AG10803 (cell line): ENCODE measurements at regions not wholly inside any gene's neighbourhood (a gene's known extent, or its start where the extent isn't known, plus 50 kb on each side); places are given as distances from the start of the nearest gene placed in this dataset.

Source experiments
- DNase-seq: peaks from one replicate; pipeline ENCODE4 v3.0.0; 2010; ENCODE audit warnings: low read depth
- H3K4me3 ChIP-seq: 2 replicates; pipeline ENCODE4 v1.5.1; 2011; ENCODE audit warnings: mild to moderate bottlenecking, low read length, control low read depth
- CTCF ChIP-seq: conservative IDR thresholded peaks from 2 replicates; pipeline ENCODE4 v1.5.1; 2011; ENCODE audit warnings: mild to moderate bottlenecking, low read length, control low read depth, inconsistent platforms

- TF ChIP-seq CTCF, result peak; percentile 86
These were observed 122.6 kb upstream of the MCHR2 start for GRCh38 chr6:100116411-100117194.

GRCh38 chr6:100115407-100116101 lies 121.5 kb upstream of the MCHR2 start:
- peak; percentile 67 for DNase-seq
- no peak overlapping the region for H3K4me3 ChIP-seq
- TF ChIP-seq CTCF, result no peak

More at GRCh38 chr6:100116411-100117194, 122.6 kb upstream of the MCHR2 start:
- no peak overlapping the region for H3K4me3 ChIP-seq
- peak; percentile 81 for DNase-seq

GRCh38 chr6:100112855-100113508 lies 119.0 kb upstream of the MCHR2 start:
- TF ChIP-seq CTCF, result no peak
- no peak overlapping the region for H3K4me3 ChIP-seq

GRCh38 chr6:100105919-100106529 lies 112.0 kb upstream of the MCHR2 start:
- no peak overlapping the region for H3K4me3 ChIP-seq
- no peak for DNase-seq
- TF ChIP-seq CTCF, result no peak

More at GRCh38 chr6:100112855-100113508, 119.0 kb upstream of the MCHR2 start:
- DNase-seq, result no peak

GRCh38 chr6:100105138-100105537 lies 111.1 kb upstream of the MCHR2 start:
- H3K4me3 ChIP-seq, result no peak overlapping the region
- DNase-seq, result no peak
- TF ChIP-seq CTCF, result no peak

DNA sequence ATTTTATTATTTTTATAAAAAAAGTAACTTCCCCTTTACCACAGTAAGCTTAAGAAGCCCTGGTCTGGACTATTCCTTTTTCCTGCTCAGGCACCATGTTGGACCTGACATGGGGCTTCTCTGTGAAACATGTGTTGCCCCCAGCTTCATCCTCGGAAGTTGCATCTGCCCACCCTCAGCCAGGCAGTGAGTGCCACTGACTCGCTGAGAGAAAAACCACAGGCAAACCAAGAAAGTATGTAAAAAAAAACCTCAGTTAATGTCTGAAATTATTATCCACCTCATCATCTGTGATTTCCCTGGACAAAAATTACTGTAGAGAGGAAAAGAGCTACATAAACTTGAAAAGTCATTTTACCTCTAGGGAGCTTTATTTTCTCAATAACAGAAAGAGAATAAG lies 109.9 kb upstream of the MCHR2 start:
- peak; percentile 37 for DNase-seq
- H3K4me3 ChIP-seq, result no peak overlapping the region
- no peak for TF ChIP-seq CTCF
